ENCODE measurements at regions not wholly inside any gene's neighbourhood (a gene's known extent, or its start where the extent isn't known, plus 50 kb on each side); places are given as distances from the start of the nearest gene placed in this dataset.

DNA sequence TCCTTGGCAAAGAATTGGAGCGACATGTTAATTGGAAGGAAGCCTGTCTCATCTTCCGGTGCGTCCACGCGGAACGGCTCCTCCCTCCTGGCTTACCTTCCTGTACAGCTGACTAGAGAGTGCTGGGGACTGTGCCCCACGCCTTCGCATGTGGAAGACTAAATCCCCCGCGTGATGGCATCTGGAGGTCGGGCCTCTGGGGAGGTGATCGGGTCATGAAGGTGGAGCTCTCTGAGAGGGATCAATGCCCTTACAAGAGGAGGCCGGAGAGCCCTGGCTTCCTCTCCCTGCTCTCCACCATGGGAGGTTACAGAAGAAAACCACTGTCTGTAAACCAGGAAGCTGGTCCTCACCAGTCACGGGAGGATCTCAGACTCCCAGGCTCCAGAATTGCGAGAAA lies 104.1 kb upstream of the OTOS start:
- no peak overlapping the region for H3K4ac ChIP-seq (replicated peaks; ENCODE audit: insufficient read length, low read depth, low read length)
- H3K23me2 ChIP-seq (ENCODE audit: low read depth, low read length) = peaks cover 1% of the 10 kb centered on the region; the same call in 1 of the 2 replicates
- H3K4me2 ChIP-seq (ENCODE audit: insufficient read depth in 1 of 2, low read depth in 2 of 2, low read length in 2 of 2) = no peak overlapping the region
- H3K14ac ChIP-seq (ENCODE audit: insufficient read length) = no peak overlapping the region
- no peak overlapping the region for H4K5ac ChIP-seq (ENCODE audit: insufficient read length, low read depth, low read length)
- no peak overlapping the region for H4K91ac ChIP-seq (replicated peaks; ENCODE audit: insufficient read length, low read length)
- H3K79me1 ChIP-seq (ENCODE audit: low read depth, low read length) = no peaks in the 10 kb centered on the region
- H4K8ac ChIP-seq (ENCODE audit: extremely low read depth, insufficient read depth, low read length) = no peak overlapping the region
- H2BK5ac ChIP-seq (ENCODE audit: low read depth, low read length) = no peak overlapping the region
- 90% methylated on average over 15 of the region's 15 CpGs; no CpG with 5 or more reads in 1 of the 2 experiments for WGBS, 2 experiments (ENCODE audit: extremely low coverage in 1 of 2, insufficient coverage in 1 of 2, insufficient read length in 1 of 2, insufficient replicate concordance in 2 of 2, low coverage in 1 of 2, low lambda C conversion rate in 2 of 2, missing lambda C conversion rate in 1 of 2)
- H3K4me3 ChIP-seq (ENCODE audit: extremely low read depth in 1 of 4, insufficient read depth in 2 of 4, low read depth in 3 of 4, low read length in 4 of 4) = no peak overlapping the region
- H3K9me3 ChIP-seq (ENCODE audit: insufficient read depth in 2 of 2, low read depth in 1 of 2, low read length in 1 of 2) = no peaks in the 10 kb centered on the region
- H3K18ac ChIP-seq (ENCODE audit: extremely low read depth, low read length) = no peak overlapping the region
- H3K4me1 ChIP-seq (replicated peaks in 1 of 4; ENCODE audit: control insufficient read depth in 3 of 4, insufficient read depth in 4 of 4, low read length in 3 of 4) = no peaks in the 10 kb centered on the region
- no peaks in the 10 kb centered on the region for H3K36me3 ChIP-seq (ENCODE audit: control insufficient read depth in 2 of 4, insufficient read depth in 4 of 4, low read length in 3 of 4)
- FAIRE-seq = no peak
- no peak for TF ChIP-seq HDAC2 (IDR thresholded peaks at IDR 0.05; ENCODE audit: borderline replicate concordance in 1 of 2, low read depth in 2 of 2, low read length in 2 of 2)
- TF ChIP-seq CREB1 (IDR thresholded peaks at IDR 0.05) = no peak
- TF ChIP-seq, protein P1, sequence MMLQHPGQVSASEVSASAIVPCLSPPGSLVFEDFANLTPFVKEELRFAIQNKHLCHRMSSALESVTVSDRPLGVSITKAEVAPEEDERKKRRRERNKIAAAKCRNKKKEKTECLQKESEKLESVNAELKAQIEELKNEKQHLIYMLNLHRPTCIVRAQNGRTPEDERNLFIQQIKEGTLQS (IDR thresholded peaks at IDR 0.05; ENCODE audit: insufficient read depth, low read depth, low read length) = no peak
- no peak for TF ChIP-seq BACH1 (IDR thresholded peaks at IDR 0.05; ENCODE audit: low read length)
- no peak for TF ChIP-seq TCF12 (IDR thresholded peaks at IDR 0.05; ENCODE audit: low read depth, low read length)
- no peak for TF ChIP-seq SRF (IDR thresholded peaks at IDR 0.05; ENCODE audit: low read depth, low read length)
- no peak for TF ChIP-seq RXRA (IDR thresholded peaks at IDR 0.05; ENCODE audit: insufficient read depth, low read depth, low read length)
- no peak for TF ChIP-seq RNF2 (IDR thresholded peaks at IDR 0.05; ENCODE audit: borderline replicate concordance, low read depth, low read length, missing control alignments, poor library complexity, severe bottlenecking)
- H3K27ac ChIP-seq (ENCODE audit: low read depth, low read length) = no peak overlapping the region
- peaks cover 0 to under 1% of the 10 kb centered on the region in 2 experiments for H4K20me1 ChIP-seq (replicated peaks in 1 of 2; ENCODE audit: control insufficient read depth in 1 of 2, insufficient read depth in 2 of 2, low read length in 2 of 2)
- DNase-seq (ENCODE audit: low read depth in 1 of 2, low spot score in 2 of 2) = no peak
- H3K23ac ChIP-seq (ENCODE audit: insufficient read length) = no peak overlapping the region
- H3K56ac ChIP-seq (replicated peaks; ENCODE audit: insufficient read length, low read depth, low read length) = no peak overlapping the region
- H2AK5ac ChIP-seq (ENCODE audit: low read depth, low read length) = no peak overlapping the region
- no peak overlapping the region for H2BK15ac ChIP-seq (ENCODE audit: low read length)
- H3K9ac ChIP-seq (replicated peaks in 1 of 4; ENCODE audit: extremely low read depth in 1 of 4, low read depth in 3 of 4, low read length in 3 of 4) = no peak overlapping the region
- no peak overlapping the region for H2BK120ac ChIP-seq (replicated peaks; ENCODE audit: low read depth, low read length)
- H2AFZ ChIP-seq (ENCODE audit: low read length) = no peak overlapping the region
- no peaks in the 10 kb centered on the region for H3K79me2 ChIP-seq (ENCODE audit: control insufficient read depth in 1 of 2, insufficient read depth in 2 of 2, low read length in 2 of 2)
- no peak overlapping the region for H2BK12ac ChIP-seq (ENCODE audit: low read depth, low read length)
- no peaks in the 10 kb centered on the region; a peak in 2 of 7 replicates for H3K27me3 ChIP-seq (replicated peaks in 1 of 4; ENCODE audit: control insufficient read depth in 3 of 4, extremely low read depth in 1 of 4, insufficient read depth in 3 of 4, low read length in 3 of 4)
- H2BK20ac ChIP-seq (ENCODE audit: low read length) = no peak overlapping the region
- CTCF ChIA-PET (ENCODE audit: partially characterized antibody) = interaction anchor here (0.8 kb wide), 1 partner anchor 16 kb away, joined by 4 read pairs; no protein-coding TSS in a partner anchor
- POLR2A ChIA-PET (ENCODE audit: partially characterized antibody) = no interaction called here

Measured in H1 (cell line).